Hypothalamus (tissue), 51 donors: ENCODE measurements at regions not wholly inside any gene's neighbourhood (a gene's known extent, or its start where the extent isn't known, plus 50 kb on each side); places are given as distances from the start of the nearest gene placed in this dataset.
A peak's percentile ranks its signal among the peaks of the same experiment; 100 is the strongest.

Experiments used
- DNase-seq, 51 donors: peaks; one replicate each; lab custom pipeline; 2025; lab: John Stamatoyannopoulos, UW

DNA sequence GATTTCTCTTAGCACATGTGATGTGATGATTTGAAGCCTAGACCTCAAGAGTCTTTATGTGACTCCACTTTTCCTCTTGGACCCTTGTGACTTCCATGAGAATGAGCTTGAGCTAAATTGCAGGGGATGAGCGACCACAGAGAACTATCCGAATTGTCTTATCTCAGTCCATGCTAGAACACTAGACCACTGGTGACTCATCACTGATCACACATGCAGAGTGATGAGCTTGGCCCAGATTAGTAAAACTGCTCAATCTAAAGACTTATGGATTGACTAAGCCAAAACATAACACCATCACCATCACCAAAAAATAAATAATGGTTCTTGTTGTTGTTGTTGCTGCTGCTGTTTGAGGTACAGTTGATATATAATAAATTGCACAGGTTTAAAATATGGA, 114.1 kb upstream of the CFAP20DC start:
- no peak for DNase-seq

DNA sequence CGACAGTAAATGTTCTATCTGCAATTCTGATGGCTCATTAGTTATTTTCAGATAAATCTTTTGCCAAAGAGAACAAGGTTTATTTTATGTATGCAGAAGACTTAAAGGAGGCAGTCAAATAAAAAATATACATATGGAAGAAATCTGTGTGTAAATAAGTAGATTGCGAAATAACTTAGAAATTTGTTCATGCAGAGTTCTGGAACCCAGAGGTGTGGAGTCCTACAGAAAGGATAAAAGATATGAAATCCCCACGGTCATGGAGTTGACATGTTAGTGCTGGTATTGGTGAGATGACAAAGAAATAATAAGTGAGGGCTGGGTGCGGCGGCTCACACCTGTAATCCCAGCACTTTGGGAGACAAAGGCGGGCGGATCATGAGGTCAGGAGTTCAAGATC, 111.2 kb upstream of the CFAP20DC start:
- no peak for DNase-seq

DNA sequence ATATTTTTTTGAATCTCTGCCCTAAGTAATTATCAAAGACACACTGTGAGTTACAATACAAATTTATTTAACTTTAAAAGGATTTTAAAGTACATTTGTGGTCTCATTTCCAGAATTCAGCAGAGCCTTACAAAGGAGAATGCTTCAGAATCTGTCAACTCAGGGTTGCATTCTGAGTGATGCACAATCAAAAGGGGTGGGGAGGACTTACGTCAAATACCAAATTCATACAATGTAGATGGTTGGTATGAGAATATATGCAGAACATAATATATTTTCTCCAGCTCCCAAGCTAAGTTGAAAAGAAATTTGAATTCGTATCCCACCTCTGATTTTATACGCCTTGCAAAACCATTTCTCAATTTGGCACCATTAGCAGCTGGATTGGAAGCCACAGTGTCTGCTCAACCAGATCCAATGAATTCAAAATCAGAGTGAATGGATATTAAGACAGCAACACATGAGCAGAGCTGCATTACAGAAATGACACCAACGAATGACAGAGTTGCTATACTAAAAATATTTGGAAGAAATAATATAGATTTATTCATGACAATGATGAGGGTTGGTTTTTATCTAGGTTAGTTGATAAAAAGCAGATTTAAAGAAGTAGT, 110.4 kb upstream of the CFAP20DC start:
- no peak for DNase-seq

DNA sequence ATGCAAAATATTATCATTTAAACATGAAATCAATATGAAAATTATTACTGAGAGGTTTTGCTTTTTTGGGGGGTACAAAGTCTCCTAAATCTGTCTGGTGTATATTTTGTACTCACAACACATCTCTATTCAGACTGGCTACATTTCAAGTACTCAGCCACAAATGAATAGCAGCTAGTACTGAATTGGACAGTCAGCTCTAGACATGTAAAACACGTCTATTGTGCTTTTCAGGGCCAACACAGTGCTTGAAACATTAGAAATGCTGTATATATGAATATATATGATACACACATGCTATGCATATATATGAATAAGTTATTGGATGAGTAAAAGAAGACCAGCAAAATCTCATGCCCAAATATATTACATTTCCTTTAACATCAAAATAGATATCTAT, 103.8 kb upstream of the CFAP20DC start:
- no peak for DNase-seq

DNA sequence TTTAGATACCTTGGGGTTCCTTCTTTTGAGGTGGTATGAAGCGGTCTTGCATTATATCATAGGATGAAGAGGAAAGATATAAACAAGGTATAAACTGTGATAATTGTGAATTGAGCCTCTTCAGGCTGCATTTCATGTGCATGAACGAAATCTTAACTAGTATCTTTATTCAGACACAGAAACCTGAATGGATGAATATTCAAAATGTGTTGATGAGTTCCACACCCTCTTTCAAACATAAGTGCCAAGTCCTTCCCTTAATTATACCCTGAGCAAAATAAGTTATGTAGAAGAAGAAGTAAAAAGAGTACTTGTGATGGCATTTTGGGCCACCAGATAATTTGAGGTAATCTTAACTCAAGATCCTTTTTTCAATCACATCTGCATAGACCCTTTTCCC, 103.1 kb upstream of the CFAP20DC start:
- DNase-seq: no peak

DNA sequence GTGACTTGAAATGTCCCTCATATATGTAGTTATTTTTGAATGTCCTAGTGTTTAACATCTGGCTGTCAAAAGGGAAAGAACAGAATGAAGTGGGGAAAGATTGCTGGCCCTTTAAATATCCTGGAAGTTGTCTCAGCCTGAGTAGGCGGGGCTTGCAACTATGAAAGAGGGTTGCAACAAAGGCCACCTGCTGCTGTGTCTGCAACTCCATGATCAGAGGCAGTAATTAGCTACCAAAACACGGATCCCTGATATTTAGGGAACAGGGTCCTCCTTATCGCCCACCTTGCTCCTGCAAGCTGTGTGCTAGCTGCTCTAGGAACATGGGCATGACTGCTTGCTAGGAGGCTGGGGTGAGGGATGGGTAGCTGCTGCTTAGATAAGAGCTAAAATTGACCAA, 100.2 kb upstream of the CFAP20DC start:
- DNase-seq: no peak

DNA sequence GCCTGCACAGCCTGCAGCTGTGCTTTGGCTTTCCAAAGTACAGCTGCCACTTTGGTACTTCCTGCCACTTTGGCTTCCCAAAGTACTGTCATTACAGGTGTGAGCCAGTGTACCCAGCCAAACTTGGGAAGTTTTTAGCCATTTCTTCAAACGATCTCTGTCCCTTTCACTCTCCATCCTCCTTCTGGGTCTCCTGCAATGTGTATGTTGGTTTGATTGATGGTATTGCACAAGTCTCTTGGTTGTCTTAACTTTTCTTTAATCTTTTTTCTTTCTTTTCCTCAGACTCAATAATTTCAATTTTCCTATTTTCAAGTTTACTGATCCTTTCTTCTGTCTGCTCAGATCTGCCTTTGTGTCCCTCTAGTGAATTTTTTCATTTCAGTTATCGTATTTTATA, 99.3 kb upstream of the CFAP20DC start:
- no peak for DNase-seq

DNA sequence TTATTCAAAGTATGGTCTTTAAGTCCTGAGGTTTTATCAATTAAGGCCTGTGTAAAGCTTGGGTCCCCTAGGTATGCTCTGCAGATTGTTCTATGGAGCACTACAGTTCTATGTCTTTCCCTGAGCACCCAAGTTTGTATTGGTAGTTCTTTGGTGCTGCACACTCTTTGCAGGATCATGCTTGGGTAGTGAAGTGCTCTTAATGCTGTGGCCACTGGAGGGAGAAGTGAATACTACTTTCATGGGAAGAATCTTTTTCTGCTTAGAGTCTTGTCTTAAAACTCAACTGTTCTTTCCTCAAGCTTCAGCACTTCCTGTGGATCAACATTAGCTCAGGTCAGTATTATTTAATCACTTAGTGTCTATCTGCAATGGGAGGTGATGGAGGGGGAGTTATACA, 93.6 kb upstream of the CFAP20DC start:
- no peak for DNase-seq

DNA sequence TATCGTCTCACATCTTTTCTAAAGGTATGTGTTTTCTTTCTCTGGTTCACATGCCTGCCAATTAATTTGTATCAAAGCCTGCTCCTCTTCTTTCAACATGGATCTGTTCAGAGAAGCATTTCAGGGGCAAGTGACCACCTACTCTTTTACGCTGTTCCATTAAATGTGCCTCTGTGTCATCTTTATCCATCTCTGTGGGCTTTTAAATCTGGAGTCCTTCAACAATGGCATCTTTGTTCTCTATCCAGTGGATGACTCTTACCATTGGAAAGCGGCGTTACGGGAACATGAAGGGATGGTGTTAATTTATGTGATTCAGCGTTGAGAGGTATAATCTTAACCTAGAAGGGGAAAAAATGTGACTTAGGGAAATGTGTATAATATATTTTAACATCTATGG, 92.7 kb upstream of the CFAP20DC start:
- peak in 2 of 51 donors; percentile 0 to 1 for DNase-seq

DNA sequence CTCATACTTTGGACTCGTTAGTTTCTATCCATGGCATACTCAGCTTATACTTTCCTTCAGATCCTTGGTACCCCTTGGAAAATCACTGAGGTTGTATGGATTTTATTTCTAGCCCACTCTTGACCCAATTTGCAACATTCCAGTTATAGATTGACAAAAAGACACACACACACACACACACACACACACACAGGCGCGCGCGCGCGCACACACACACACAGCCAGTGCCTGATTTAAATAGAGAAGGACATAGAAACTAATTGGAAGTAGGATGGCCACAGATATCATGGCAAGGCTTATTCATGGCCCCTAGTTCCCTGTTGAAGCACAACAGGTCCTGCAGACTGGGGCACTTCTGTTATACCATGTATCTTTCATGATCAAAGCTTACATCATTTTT, 89.1 kb upstream of the CFAP20DC start:
- DNase-seq: no peak

DNA sequence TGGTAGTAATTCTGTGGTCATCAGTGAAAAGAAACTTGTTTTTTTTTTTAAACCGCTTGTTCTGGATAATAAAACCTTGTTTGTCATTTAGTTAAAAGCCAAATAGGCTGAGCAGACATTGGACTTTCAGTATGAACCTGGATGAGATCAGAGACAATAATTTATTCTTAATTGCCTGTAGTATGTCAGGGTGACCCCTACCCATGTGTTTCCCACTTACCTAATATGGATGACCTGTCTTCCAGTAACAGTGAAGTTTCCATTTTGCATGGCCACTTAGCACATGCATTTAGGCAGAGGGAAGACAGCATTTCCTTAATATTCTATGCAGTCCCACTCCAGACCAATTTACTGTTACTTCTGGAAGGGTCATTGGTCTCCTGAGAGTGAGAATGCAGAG, 87.6 kb upstream of the CFAP20DC start:
- DNase-seq: no peak

DNA sequence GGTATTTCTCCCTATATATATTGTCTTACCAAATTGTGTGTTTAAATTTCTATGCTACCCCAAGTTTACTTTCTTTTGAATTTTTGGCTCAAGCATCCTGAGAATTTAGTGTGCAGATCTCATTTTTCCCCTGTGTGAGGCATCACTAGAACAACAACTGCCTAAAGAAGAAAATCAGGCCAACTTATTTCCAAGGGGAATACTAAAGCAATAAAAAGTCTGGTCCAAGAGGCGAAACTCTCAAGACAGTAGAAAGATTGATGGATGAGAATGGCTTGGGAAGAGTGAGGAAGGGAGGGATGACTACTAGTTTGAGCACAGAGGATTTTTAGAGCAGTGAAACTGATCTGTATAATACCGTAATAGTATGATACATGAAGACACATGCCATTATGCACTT, 86.3 kb upstream of the CFAP20DC start:
- DNase-seq: no peak

DNA sequence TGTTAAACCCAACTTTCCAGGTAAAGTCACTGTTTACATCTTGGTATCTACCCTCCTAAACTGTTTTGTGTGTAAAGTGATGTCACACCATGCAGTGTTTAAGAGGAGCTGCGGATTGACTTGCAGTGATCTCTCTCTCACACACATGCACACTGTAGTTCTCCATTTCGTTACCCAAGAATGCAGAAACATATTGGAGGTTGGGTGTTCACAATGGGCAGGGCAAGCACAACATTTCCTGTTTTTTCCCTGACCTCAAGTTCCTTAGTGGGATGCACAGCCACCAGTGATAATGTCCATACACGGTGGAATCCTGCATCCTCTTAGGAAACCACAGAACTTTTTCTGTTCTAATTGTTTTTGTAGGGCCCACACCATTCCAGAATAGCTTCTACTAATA, 85.3 kb upstream of the CFAP20DC start:
- DNase-seq: no peak

DNA sequence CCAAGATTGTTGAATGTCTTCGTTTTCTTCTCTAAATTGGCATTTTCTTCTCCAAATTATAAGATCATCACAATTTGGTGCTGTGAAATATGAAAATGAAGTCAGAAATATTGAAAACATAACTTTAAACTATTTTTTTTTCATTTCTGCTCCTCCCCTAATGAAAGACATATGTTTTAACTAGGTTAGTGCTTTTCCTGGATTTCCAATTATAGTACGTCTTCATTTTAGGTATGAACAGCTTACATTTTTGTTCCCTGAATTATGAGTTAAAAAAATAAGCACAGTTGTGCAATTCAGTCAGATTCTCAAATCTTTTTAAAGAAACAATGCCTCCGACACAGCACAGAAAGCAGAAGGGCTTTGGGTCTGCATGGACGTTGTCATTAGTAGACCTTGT, 83.5 kb upstream of the CFAP20DC start:
- no peak for DNase-seq

DNA sequence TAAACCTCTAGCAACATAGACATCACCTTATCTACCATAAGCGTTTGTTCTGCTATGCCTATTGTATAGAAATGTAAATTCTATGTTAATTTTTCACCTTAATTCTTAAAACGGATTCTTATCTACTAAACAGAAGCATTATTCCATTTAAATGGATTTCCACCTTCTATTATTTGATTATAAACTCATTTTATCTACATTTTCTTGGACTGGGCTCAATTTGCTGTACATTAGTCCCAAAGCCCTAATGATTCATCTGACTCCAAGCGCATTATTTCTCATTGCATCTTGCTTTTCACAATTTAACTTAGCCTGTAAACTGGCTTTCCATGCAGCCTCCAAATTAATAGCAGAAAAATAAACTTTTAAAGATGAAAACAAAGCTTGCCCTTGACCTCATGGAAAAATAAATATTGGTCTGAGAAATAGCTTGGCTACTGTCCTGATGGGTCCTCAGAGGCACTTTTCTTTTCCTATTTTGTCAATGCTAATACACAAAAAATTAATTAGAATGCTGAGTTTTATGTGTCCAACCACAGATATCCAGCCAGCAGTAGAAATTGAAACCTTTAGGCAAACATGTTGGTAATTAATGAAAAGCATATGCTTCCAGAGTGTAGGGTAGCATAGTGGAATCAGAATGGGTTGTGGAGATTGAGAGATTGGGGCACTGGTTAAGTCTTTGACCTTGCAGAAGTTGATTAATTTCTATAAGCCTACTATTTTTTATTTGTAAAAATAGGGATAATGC, 81.4 kb upstream of the CFAP20DC start:
- DNase-seq: no peak

DNA sequence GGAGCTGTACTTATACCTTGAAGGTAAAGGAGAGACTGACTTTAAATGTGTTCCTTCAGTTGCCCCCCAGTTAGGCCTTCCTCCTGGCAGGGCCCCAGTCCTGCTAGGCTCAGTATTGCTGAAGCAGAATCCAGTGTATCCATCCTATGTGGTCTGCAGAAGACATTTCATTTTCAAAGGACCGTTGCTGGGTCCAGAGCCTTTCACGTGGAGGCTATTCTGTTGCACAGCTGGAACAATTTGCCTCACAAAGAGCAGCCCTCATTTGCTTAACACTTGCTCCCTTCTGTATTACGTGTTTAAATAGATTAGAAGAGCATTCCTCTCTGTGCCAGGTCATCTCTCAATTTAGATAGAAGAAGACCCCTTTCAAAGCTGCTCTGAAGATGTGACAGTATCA, 78.9 kb upstream of the CFAP20DC start:
- no peak for DNase-seq

DNA sequence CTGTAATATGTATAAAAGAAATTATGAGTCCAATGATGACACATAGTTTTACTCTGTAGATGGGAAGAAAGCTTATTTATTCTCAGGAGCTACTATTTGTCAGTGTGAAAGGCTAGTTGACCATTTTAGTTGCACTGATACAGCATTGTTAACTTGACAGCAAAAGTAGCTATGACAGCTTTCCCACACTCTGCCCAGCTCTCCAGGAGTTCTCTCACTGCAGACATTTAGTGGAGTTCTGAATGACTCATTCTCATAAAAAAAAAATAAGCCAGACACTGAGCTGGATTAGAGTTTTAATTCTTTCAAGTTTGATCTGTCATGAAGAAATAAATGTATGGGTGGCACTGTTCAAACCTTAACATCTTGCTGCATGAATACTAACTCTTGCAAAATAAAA, 77.2 kb upstream of the CFAP20DC start:
- DNase-seq: peak in 2 of 51 donors; percentile 10 to 11

DNA sequence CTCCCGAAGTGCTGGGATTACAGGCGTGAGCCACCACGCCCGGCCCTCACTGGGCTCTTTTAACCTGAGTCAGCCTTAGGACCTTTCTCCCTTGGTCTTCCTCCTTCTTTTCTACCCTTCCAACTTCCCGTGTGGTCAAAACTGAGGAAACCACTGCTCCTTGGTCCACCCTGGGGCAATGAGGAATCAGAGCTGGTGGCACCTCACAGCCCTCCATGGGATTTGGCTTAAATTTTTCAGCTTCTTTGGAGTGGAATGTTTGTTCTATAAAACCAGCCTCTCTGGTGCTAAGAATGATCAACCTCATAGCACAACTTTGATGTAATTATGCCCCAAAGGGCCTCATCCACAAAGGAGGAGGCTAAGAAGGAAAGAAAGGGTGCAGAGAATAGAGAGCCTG, 76.6 kb upstream of the CFAP20DC start:
- no peak for DNase-seq

DNA sequence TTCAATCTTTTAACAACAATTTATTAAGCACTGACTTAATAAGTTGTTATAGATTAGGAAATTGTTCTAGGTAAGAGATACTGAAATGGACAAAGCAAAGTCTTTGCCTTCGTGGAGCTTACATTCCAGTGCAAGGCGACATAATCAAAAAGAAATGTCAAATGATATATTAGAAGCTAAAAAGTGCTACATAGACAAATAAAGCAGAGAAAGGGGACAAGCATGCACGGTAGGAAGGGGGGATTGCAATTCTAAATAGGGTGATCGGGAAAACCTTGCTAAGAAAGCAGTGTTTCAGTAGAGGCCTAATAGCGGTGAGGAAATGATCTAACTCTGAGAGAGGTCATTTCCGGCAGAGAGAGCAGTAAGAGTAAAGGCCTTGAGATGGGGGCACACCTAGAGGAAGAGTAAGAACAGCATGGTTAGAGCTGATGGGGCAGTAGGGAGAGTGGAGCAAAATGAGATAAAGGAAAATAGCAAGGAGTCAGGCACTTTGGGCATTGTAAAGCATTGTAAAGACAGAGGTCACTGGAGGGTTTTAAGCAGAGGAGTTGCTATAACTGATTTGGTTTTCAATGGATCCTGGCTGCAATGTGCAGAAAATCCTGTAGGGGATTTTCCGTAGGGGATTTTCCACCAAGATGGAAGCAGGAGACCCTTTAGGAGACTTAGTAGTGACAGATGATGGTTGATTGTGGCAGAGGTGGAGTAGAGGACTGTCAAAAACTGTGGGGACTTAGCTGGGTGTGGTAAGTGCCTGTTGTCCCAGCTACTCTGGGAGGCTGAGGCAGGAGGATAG, 71.7 kb upstream of the CFAP20DC start:
- no peak for DNase-seq

DNA sequence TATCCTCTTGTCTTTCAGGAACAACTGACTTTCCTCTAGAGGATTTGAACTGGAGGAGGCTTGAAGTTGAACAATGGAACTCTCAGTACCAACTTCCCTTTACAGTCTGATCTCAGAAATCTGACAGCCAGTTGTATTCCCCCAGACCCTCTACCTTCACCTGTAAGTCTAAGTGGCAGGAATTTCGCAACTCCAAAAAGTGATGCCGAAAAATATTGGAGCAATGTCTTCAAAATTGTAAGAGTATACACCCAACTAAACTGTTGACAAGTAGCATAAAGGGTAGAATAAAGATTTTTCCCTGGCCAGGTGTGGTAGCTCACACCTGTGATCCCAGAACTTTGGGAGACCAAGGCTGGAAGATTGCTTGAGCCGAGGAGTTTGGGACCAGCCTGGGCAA, 69.1 kb upstream of the CFAP20DC start:
- DNase-seq: no peak

DNA sequence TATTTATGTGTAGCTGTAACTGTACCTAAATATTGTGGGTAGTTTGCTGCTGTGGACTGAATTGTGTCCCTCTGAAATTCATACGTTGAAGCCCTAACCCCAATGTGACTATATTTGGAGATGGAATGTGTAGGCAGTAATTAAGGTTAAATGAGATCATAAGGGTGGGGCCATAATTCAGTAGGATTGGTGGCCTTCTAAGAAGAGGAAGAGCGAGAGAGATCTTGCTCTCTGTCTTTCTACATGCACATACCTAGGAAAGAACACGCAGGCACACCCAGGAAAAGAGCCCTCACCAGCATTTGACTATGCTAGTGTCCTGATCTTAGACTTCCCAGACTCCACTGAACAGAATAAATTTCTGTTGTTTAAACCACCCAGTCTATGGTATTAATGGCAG, 67.6 kb upstream of the CFAP20DC start:
- DNase-seq: no peak

DNA sequence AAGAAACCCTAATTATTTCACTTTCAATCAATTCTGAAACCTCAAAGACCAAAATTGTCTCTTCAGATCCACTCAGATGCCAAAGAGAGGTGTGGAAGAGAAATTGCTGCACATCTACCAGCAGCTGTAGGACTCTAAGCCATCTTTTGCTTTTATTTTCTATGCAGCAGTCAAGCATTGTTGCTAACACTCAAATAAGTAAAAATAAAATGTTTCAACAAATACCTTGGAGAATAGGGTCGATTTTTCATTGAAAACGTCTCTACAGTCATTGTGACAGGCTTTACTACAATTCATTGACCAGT, 66.4 kb upstream of the CFAP20DC start:
- DNase-seq: no peak
